Colon (tissue), 2 donors: ENCODE measurements at regions not wholly inside any gene's neighbourhood (a gene's known extent, or its start where the extent isn't known, plus 50 kb on each side); places are given as distances from the start of the nearest gene placed in this dataset.

Source experiments
- FAIRE-seq: peaks from 2 replicates; lab custom pipeline; 2012; peaks lifted over from hg19 to GRCh38; lab: Jason Lieb, UNC
- donor health status: control.
- donor health status: control.

DNA sequence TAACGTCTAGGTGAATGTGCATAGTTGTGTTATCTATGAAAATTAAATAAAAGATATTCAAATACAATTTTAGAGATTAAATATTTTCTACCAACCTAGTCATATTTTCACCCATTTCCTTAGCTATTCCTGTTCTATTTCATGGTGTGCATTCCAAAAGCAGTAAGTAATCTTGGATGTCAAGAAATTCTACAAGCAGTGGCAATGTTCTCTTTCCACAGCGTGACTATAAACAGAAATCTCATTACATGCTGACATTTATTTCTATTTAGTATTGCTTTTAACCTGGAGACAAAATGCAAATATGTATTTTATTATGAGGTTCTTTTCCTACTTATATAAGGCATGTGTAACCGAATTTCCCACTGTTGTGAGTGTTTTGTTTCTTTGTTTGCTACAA is 510.0 kb downstream of the ACTL7B start:
- no peak for FAIRE-seq

DNA sequence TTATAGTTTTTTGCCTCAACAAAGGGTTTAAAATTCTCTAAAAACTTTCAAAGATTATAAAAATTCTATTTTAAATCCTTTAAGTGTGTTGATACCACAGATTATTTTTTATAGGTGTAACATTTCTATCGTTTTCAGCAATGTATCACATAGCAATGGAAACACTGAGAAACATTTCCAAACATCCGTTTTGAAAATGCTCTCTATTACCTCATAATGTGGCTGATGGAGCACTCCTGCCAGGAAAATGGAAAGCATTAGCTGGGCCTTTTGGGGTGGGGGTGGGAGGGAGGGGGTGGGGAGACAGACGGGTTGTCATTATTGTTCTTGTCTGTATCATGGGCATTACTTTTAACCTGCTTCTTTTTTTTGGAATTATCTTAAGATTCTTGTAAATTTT is 516.5 kb downstream of the ACTL7B start:
- no peak for FAIRE-seq

DNA sequence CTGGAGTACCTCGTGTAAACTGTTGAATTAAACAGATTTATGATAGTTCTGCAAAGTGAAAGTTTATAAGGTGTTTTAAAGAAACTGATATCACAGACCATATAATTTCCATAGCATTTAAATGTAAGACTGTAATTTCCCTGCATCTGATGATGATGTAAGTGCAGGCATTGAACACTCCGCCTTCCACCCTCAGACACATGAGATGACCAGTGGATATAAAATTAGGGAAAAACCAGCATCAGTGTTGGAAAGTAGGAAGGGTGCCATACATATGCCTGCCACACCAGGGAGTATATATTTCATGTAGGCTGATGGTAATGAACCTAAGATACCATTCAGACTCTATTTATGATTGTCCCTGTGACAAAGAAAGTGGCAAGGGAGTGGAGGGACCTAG is 519.2 kb downstream of the ACTL7B start:
- no peak for FAIRE-seq

GRCh38 chr9:108333530-108333983 is 522.2 kb downstream of the ACTL7B start:
- FAIRE-seq, result no peak

GRCh38 chr9:108331596-108331995 is 524.2 kb downstream of the ACTL7B start:
- FAIRE-seq, result no peak

- no peak for FAIRE-seq
Measured at GRCh38 chr9:108325406-108325805, 530.4 kb downstream of the ACTL7B start.

- no peak for FAIRE-seq
Measured at GRCh38 chr9:108323615-108324014, 532.2 kb downstream of the ACTL7B start.

GRCh38 chr9:108322326-108323098 is 533.3 kb downstream of the ACTL7B start:
- no peak for FAIRE-seq

- no peak for FAIRE-seq
Measured at GRCh38 chr9:108316630-108317029, 539.2 kb downstream of the ACTL7B start.

GRCh38 chr9:108316066-108316465 is 539.7 kb downstream of the ACTL7B start:
- no peak for FAIRE-seq

DNA sequence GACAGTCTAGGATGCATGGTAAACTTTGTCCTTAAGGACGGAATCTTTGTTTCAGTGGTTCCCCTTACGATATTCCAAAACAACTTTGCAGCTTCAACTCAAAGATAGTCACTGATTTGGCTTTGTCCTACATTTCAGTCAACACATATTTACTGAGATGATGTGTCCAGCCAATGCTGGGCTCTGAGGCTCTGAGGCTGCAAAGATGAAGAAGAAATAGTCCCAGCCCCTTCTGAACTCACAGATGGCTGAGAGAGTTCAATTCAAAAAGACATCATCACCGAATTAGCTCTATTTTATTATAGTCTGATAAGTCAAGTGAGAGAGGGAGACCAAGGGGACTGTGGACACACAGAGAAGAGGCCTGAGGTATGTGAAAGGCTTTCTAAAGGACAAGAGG is 544.0 kb downstream of the ACTL7B start:
- FAIRE-seq, result no peak

- no peak for FAIRE-seq
Measured at GRCh38 chr9:108310202-108310601, 545.6 kb downstream of the ACTL7B start.

DNA sequence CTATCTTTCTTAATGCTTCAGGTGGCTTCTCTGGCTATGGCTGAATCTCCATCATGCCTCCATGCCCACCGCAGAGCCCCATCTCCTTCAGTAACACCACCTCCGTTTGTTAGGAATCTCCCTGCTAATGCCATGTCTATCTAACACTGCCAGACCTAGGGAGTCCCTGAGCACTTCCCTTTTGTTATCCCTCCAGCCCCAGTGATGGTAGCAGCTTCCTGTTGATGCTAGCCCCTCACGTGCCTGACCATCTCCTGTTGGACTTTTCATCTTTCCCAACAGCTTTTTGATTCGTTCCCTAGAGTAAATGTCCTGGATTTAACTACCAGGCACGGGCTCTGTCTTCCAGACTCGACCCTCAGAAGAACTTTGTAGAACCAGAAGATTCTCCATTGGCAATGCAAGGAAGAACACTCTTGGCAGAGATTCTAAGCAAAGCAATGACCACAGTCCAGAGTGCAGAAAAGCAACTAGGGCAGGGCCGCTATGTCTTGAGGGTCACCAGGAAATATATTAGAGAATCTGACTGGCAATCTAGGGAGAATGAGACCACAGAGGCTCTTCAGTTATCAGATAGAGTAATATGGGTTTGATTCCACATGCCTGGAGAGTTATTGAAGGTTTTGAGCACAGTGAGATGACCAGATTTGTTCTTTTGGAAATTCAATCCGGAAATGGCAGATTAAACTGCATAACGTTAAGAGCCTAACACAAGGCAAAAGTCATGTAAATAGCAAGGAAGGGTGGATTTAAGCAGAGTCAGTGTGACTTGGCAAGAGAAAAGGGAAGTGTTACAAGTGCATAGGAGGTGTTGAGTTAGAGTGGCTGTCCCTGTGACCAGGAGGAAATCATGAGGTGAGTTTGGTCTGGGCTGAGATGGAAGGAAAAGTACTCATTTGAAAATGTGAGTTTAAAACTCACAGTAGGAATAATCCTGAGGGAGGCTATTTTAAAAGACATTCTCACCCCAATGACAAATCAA is 555.2 kb downstream of the ACTL7B start:
- no peak for FAIRE-seq

- FAIRE-seq, result no peak
Measured at GRCh38 chr9:108297073-108297472, 558.7 kb downstream of the ACTL7B start.

DNA sequence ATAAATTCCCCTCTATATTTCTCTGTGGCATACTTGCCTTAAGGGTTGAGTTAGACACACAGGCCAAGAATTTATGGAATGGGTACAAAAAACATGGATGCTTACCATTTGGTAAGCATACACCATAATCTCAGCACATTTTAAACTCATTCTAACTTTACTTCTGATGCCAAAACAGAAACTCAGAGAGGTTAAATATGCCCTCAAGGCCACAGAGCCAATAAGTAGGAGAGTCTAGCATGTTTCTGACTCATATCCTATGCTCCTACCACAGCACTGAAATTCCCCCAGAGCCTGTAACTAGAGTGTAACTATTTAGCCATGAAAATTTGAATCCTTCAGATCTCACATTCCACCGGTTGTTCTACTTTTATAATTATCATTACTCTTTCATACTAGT is 559.7 kb downstream of the ACTL7B start:
- no peak for FAIRE-seq

DNA sequence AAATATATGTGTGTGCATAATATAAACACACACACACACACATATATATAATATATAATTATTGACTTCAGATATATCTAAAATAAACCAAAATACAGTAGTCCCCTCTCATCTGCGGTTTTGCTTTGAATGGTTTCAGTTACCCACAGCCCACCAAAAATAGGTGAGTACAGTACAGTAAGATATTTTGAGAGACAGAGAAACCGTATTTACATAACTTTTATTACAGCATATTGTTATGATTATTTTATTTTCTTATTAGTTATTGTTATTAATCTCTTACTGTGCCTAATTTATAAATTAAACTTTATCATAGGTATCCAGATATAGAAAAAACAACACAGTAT is 564.2 kb downstream of the ACTL7B start:
- FAIRE-seq, result no peak

- no peak for FAIRE-seq
Measured at GRCh38 chr9:108290839-108291585, 564.8 kb downstream of the ACTL7B start.

- FAIRE-seq, result no peak
Measured at GRCh38 chr9:108286638-108287206, 569.1 kb downstream of the ACTL7B start.

- no peak for FAIRE-seq
Measured at GRCh38 chr9:108283696-108284095, 572.1 kb downstream of the ACTL7B start.

GRCh38 chr9:108282872-108283271 is 572.9 kb downstream of the ACTL7B start:
- FAIRE-seq, result no peak

DNA sequence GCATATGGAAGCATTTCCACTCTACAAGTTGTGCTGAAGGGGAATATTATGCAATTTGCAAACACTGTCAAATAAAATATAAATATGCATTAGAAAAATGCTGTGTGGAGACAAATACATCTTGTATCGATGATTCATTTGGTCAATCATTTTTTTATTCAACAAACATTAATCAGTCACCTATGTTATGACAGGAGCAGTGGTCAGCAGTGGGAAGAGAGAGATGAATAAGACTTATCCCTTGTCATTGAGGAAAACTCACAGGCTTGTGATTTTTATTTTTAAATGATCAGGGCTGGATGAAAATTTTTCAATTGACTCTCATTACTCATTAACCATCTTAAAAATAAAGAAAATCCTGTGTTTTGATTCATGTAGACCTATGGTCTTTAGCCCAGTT is 574.1 kb downstream of the ACTL7B start:
- no peak for FAIRE-seq

GRCh38 chr9:108278341-108278740 is 577.4 kb downstream of the ACTL7B start:
- FAIRE-seq, result no peak
